ENCODE measurements at regions not wholly inside any gene's neighbourhood (a gene's known extent, or its start where the extent isn't known, plus 50 kb on each side); places are given as distances from the start of the nearest gene placed in this dataset.

DNA sequence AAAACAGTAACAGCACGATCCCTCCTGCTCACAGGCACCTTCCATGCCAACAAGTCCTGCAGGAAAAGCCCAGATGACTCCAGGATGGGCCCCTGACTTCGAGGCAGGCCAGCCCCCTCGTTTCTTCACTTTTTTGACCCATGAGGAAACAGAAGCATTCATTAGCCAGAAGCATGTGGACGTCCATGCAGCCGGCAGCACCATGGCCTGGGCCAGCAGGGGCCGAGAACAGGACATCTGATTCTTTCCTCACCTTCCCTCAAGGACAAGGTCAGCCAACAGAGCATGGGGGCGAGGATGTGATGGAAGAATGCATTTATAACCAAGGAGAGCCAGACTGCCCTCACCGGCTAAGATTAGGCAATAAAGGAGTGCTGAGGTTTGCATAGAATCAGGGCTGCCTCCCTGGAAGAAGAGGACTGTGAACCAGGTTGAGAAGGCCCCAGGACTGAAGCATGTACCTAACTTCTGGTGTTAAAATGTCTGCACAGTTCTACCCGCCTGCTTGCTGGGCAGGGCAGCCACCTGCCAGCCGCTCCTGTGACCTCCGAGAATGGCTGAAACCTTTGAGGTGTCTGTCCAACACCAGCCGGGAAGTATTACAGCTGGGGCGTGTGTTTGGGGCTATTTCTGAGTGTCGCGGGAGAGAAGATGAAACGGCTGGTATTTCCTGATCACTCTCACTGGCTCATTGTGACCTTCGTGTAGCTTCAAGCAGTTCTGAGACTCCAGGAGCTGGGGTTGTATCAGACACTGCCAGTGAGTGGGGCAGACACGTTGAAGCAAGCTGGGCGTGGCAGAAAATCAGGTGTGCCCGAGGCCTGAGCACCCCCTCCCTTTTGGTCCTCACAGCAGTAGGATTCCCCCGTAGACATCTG is 94.0 kb upstream of the TNRC6C start:
- DNase-seq (ENCODE audit: low read depth in 3 of 3, low spot score in 2 of 3) = no peak

DNA sequence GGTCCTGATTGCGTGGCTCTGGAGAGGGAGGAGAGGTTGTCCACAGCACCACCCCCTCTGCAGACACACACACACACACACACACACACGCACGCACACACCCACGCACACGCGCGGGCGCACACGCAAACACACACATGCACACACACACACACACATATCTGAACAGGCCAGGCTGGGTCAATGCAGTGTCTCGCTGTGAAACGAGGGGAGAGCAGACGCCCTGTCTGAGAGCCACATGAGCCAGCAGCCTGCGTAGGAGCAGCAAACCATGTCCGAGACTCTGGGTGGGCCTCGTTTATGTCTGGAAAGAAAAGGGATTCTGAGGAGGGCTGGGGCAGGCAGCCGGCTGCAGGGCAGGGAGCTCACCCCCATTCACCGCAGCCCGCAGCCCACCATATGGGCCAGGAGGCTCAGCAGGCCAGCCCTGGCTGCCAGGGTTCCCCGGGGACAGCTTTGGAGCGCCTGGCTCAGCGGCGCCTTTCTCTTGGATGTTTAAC is 93.3 kb upstream of the TNRC6C start:
- no peak for DNase-seq (ENCODE audit: low read depth in 3 of 3, low spot score in 2 of 3)

DNA sequence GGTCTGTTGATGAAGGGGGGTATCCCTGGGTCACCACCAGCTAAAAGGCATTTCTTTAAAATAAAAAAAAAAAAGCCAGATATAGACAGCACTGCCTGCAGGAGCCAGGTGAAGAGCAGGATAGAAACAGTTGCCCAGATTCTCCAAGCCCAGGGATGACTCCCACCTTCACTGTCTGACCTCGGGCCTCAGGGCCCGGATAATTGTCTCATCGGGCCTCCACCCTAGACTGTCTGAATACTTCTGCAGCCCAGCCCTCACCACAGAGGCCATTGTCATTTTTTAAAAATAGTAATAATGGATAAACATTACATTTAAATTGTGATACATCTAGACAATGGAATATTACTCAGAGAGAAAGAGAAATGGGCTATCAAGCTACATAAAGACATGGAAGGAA is 92.8 kb upstream of the TNRC6C start:
- DNase-seq (ENCODE audit: low read depth in 3 of 3, low spot score in 2 of 3) = no peak

DNA sequence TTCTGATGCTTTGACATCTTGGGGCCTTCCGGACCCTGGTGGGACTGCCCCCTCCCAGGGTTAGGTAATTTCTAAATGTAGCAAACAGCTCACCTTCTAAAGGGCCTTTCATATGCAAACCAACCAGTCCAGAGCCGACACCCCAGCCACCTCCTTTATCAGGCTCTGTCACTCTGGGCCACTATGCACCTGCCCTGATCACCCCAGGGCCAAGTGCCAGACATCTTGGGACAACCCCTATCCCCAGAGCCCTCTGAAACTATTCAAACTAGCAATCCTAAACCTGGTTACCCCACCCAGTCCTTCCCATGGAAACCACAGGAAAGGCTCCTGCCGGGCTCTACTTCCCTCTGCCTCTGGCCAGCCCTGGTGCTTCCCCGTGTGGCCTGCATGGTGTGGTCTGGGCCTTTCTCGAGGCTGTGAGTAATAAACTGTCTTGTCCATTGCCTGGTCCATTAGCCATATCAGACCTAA is 91.2 kb upstream of the TNRC6C start:
- DNase-seq (ENCODE audit: low read depth in 3 of 3, low spot score in 2 of 3) = no peak

DNA sequence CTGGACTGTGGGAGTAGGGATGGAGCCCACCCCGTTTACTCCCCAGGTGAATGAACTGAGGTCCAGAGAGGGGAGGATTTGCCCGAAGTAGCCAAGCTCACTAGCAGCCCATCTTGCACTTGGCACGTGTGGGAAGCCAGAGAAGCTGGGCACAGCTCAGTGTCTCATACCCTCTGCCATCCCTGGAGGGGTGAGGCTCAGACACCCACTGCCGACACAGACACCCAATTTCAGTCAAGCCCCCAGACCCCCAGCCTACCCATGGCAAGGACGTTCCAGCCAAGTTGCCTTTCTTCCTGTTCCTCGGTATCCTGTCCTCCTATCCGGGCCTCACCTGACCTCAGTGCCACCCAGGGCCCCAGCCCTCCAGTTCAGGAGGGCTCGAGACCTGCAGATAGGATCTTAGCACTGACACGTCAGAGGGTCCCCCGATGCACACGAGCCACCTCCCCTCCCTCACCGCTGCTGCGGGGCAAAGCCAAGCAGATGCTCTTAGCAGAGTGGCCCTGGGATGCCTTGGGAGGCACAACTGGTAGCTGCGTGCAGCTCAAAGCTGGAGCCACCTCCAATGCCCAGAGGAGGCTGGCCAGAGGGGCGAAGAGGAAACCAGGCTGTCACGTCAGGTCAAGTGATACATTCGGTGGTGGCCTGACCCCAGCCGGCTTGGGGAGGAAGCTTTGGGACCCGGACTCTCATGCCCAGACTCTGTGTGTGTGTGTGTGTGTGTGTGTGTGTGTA is 90.4 kb upstream of the TNRC6C start:
- no peak for DNase-seq (ENCODE audit: low read depth in 3 of 3, low spot score in 2 of 3)

DNA sequence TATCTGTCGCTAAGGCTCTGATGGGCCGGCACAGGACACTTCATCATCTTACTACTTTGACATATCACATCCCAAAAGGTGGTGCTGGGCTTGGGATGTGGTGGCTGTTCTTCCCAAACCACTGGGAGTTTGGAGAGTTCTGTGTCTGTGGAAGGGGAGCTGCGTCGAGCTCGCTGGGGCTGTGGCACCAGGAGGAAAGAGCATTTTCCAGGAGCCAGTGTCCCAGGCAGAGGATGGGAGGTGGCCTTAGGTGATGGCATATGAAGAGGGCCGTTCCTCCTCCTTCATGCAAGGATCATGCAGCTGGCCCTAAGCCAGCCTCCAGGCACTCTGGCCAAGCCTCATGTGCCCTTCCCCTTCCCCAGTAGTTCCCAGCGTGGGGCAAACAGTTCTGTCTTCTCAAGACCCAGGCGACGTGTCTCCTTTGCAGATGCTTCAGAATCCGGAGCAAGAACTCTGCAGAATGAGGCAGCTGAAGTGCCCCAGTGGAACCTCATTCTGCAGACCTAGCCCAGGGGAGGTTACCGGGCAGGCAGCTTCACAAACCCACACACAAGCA is 89.4 kb upstream of the TNRC6C start:
- DNase-seq (ENCODE audit: low read depth in 3 of 3, low spot score in 2 of 3) = no peak

DNA sequence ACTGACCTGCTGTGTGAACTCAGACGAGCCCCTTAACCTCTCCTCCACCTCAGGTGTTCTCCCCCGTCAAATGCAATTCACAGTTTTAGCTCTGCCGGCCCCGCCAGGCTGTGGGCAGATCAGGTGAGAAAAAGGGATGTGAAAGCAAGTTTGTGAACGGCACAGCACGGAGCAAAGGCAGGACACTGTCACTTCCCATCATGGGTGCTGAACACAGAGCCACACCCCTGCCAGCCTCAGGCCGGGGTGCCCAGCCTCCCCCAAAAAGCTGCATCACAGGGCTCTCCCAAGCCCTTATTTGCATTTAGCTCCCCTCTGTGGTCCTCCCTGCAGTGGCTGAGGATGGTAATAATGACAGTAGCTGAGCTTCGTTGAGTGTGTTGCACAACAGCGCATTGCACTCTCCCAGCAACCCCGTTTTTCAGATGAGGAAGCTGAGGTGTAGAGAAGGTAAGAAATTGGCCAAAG is 88.8 kb upstream of the TNRC6C start:
- no peak for DNase-seq (ENCODE audit: low read depth in 3 of 3, low spot score in 2 of 3)

DNA sequence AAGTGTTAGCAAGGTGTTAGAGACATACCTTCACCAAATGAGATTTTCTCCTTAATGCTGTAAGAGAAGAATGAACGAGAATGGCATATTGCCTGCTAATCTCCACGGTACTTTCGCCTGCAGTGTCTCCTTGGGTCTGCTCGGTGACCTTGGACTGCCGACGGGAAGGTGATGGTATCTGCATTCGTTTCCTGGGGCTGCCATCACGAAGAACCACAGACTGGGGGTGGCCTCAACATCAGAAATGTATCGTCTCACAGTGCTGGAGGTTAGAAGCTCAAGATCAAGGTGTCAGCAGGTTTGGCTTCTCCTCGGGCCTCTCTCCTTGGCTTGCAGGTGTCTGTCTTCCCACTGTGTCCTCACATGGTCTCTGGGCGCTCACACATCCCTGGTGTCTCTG is 86.3 kb upstream of the TNRC6C start:
- DNase-seq (ENCODE audit: low read depth in 3 of 3, low spot score in 2 of 3) = no peak

DNA sequence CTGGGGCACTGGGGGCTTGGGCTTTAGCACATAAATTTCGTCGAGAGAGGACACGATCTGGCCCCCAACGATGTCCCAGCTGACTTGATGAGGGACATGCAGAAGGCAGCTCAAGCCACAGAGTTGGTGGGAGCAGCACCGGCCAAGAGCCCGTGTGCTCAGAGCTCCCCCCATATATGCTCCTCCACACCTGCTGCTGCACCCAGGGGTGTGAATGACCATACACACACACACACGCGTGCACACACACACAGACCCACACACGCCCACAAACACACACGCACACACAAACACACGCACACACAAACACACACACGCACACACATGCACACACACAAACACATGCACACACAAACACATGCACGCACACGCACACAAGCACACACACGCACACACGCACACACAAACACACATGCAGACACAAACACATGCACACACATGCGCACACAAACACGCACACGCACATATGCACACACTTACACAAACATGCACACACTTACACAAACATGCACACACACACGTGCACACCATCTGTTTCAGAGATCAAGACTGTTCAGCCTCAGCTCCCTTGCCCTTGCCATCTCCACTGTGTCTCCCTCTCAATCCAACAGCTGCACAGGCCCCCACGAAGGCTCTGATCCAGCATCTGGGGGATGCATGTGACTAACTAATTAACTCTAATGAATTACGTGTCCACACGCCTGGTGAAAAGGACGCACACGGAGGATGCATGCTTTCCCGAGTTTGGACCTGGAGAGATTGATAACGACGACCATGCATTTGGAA is 85.6 kb upstream of the TNRC6C start:
- no peak for DNase-seq (ENCODE audit: low read depth in 3 of 3, low spot score in 2 of 3)

DNA sequence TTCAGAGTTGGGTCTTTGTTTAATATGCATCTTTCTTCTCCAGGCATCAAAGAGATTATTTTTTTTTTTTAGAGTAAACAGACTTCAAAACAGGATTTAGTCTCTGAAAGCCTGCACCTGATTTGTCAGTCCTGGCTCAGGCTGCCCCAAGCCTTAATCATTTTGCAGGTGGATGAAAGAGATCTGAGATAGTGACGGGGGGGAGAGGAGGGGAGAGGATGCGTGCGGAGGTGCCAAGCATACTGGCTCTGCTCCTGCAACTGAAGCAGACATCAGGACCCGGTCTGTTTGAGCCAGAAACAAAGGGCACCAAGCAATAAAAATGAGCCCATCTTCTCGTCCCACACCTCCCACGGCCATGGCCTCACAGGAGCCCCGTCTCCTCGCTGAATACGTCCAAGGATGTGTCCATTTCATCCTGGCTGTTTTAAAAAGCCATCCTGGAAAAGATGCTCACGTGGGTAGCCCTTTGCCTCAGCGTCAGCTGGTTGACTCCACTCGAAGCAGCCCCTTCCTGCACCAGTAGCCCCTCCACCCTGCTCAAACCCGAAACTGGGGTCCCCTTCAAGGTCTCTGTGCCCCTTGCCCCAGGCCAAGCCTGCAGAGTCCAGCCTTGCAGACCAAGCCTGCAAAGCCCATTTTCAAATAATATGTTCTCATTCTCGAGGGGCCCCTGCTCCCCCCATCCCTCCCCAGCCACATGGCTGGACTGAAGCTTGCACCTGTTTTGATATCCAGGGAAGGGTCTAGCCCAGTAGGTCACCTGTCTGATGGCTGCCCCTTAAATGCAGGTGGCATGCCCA is 84.8 kb upstream of the TNRC6C start:
- DNase-seq (ENCODE audit: low read depth in 3 of 3, low spot score in 2 of 3) = no peak

DNA sequence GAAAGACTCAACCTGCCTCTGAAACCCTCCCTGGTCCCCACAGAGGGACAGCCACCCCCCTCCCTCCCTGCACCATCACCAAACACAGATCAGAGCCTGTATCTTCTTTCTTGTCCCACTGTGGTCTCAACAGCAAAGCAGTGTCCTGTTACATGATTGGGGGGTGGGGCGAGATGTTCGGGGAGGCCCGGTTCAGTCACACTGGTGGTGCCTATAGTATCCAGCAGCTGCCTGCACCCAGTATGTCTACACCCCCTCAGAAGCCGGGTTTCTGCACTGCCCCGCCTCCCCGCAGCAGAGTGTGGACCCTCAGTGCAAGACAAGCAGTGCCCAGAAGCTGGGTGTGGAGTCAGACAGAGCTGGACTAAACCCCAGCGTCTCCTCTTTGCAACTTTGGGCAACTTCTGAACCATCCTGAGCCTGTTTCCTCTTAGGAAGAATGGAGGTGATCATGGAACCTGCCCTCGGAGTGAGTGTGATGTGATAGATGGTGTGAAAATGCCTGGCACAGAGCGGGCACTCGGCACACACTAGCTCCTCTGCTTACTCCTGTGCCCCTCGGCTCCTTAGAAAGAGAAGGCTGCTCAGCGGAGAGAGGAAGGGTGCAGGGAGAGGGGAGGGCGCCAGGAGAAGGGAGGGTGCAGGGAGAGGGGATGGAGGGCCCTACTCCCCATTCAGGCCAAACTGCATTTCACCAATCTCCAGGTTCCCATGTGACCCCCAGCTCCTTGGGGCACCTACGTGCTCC is 84.0 kb upstream of the TNRC6C start:
- DNase-seq (ENCODE audit: low read depth in 3 of 3, low spot score in 2 of 3) = no peak

DNA sequence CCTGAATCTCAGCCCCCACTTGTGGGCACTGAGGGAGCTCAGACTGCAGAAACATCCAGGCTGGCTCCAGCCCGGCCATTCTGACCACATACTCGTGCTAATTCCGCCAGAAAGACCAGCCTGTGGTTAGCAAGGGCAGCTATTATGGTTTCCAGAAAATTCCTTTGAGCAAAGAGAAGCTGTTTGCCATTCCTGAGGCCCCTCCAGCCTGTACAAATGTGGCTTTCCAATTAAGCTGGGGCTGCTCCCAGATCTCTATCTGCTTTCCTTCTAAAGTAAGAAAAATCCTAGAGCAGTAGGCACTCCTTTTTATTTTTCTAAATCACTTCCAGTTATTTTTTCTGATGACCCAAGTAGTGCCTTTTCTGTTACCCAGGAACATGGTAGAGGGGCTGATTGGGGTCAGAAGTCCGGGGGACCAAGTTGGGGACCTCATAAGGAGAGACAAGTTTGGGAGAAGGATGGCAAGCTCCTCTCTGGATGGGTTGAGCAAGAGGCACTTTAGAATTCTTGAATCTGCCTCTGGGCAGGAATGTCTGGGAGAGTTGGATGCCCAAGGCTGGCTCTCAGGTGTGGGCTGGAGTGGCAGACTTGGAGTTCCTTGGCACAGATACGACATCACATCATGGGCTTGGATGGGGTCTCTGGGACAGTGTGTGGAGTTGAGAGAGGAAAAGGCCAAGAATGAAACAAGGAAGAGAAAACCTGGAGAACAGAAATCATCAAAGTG is 83.3 kb upstream of the TNRC6C start:
- DNase-seq (ENCODE audit: low read depth in 3 of 3, low spot score in 2 of 3) = no peak

DNA sequence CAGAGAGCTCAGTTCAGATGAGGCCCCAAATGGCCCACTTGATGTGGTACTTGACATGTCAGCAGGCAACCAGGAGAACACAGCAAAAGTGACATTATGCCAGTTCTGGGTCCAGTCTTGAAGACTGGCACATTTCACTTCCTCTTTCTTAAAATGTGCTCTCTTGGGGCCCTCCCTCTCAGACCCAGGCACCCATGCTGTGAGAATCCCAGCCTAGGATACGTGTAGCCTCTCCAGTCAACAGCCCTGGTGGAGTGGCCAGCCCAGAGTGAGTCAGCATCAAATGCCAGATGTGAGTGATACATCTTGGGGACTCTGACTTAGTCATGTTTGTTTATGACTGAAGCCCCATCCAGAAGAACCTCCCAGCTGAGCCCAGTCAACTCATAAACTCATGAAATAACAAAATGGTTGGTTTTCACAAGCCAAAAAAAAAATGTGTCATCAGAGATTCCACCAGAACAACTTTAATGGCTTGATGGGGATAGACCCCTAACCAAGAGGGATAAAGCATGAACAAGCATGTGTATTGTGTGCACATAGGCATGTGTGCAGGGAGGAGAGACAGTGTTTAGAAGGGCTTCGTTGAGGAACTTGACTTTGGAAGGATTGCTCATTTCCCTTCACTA is 82.5 kb upstream of the TNRC6C start:
- no peak for DNase-seq (ENCODE audit: low read depth in 3 of 3, low spot score in 2 of 3)

DNA sequence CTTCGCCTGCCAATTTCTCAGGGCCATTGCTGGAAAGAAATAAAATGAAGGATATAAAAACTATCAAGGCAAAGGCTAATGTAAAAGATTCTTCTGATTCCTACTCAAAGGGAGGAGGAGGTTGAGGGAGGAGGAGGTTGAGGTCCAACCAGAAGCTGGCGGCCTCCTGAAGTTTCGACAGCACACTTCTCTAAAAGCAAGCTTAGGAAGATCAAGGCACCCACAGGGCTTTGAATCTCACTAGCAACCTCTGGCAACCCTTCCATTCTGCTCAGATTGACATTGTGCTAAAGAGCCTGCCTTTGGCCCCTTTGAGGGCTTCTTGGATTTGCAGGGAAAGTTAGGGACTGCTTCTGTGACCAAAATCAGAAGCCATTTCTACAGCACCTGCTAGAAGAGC is 81.5 kb upstream of the TNRC6C start:
- no peak for DNase-seq (ENCODE audit: low read depth in 3 of 3, low spot score in 2 of 3)

DNA sequence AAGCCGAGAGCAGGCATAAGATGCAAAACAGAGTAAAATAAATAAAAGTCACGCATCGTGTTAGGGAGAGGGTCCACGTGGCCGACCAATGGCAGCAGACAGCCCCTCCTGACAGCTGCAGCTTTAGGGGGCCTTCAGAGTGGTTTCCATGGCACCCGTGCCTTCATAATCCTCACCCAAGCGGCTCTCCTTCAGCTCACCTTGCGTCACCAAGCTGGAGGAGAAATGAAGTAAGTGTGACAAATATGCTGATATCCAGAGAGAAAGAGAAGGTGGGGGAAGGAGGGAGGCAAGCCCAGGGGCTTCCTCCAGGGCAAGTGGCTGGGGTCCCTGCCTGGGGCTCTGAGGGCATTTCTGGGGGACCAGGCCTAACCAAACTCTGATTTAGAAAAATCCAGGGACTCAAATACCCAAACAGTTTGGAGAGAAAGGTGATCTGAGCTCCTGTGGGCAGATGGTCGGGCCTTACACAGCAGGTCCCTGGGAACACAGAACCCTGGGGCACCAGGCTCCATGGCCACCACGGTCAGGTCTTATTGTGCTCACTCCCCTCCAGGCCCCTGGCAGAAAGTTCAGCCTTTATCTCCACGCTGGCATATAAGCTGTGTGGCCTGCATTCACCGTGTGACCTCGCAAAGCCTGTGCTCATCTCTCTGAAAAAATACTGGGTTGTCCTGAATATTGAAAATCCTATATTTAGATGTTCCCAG is 80.7 kb upstream of the TNRC6C start:
- DNase-seq (ENCODE audit: low read depth in 3 of 3, low spot score in 2 of 3) = no peak

DNA sequence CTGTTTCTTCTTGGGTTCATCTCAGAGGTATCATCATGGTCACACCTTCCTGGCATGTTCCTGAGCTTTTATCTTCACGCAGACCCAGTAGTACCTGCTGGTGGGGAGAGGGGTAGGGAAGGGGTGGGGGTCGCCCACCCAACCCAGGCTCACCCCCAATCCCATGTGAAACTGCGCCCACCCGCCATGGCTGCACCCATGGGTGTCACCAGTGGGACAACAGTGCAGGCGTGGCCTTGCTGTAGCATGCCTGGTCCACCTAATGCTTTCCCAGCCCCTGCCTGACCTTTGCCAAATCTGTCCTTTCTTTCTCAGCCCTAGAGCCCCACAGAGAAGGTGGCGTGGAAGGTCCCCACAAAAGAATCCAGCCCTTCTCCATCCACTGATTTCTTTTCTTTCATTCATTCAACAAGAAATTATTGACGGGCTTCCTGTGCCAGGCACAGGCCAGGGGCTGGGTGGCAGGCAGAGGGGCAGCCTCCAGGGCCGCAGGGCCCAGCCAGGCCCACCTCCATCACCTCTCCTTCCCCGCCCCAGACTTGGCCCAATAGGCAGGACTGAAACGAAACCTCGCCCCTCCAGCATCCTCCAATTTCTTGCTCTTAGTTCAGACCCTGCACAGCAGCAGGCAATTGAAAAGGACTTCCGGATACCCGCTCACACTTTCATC is 79.1 kb upstream of the TNRC6C start:
- no peak for DNase-seq (ENCODE audit: low read depth in 3 of 3, low spot score in 2 of 3)

DNA sequence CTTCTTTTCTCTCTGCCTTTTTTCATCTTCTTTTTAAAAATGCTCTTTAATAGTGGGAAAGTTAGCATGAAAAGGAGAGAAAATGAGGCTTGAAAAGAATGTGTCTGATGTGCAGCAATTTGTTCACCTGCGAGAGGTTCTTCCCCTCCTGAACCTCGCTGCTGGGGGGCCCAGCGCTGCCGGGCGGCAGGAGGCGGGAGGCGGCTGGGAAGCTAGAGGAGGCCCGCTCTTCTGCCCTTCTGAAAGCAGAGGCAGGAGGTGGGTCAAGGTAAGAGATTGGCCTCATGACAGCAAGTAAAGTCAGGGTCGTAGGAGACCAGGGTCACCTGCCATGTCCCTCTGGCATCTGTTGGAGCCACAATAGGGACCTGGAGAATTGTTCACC is 78.6 kb upstream of the TNRC6C start:
- DNase-seq (ENCODE audit: low read depth in 3 of 3, low spot score in 2 of 3) = no peak
